Ascending aorta (tissue), 2 donors: ENCODE measurements at regions not wholly inside any gene's neighbourhood (a gene's known extent, or its start where the extent isn't known, plus 50 kb on each side); places are given as distances from the start of the nearest gene placed in this dataset.

ENCODE experiments used
- DNase-seq, 2 donors: peaks; one replicate each; pipeline ENCODE4 v3.0.0-alpha.2; 2019; ENCODE audit warnings: low spot score in 2 of 2
- H3K27ac ChIP-seq, 2 donors: fragments of 200-600 bp; sonication (generic); one replicate each; pipeline ENCODE4 v1.5.1; 2016 to 2017; ENCODE audit warnings: mild to moderate bottlenecking in 1 of 2
- H3K27me3 ChIP-seq: fragments of 200-600 bp; sonication (generic); one replicate; pipeline ENCODE4 v1.5.1; 2017
- H3K36me3 ChIP-seq, 2 donors: fragments of 200-600 bp; sonication (generic); one replicate each; pipeline ENCODE4 v1.5.1; 2016
- H3K4me1 ChIP-seq, 2 donors: fragments of 200-600 bp; sonication (generic); one replicate each; pipeline ENCODE4 v1.5.1; 2016 to 2017; ENCODE audit warnings: mild to moderate bottlenecking in 1 of 2
- H3K4me3 ChIP-seq, 2 donors: fragments of 200-600 bp; sonication (generic); one replicate each; pipeline ENCODE4 v1.5.1; 2016 to 2017; ENCODE audit warnings: mild to moderate bottlenecking in 1 of 2
- H3K9me3 ChIP-seq, 2 donors: fragments of 200-600 bp; sonication (generic); one replicate each; pipeline ENCODE4 v1.5.1; 2016
- CTCF ChIP-seq, 3 experiments: fragments of 200-600 bp in 2 of 3; fragments of 450-650 bp in 1 of 3; sonication (generic) in 2 of 3; IDR thresholded peaks; one replicate each; pipeline ENCODE4 v1.5.1; 2016 to 2019; ENCODE audit warnings: antibody characterized with exemption in 3 of 3, mild to moderate bottlenecking in 1 of 3, moderate library complexity in 1 of 3
- intact Hi-C: fragments of 100-400 bp; cut with DNase I; formaldehyde crosslinking; loops from one replicate; pipeline ENCODE4 v1.15.1; 2023

- Histone ChIP-seq H3K27ac (no peak overlapping the region), H3K36me3 (peaks cover 0 to 2% of the 10 kb centered on the region in 2 donors), H3K9me3 (peaks cover 0 to 6% of the 10 kb centered on the region in 2 donors), H3K4me1 (no peaks in the 10 kb centered on the region), H3K27me3 (no peaks in the 10 kb centered on the region), H3K4me3 (no peak overlapping the region)
- DNase-seq, result peak in 1 of 2 donors; percentile 28
- intact Hi-C loops, result no loop called here
- TF ChIP-seq CTCF (IDR thresholded peaks at IDR 0.05), result no peak
Observed at GRCh38 chr16:86693033-86693432, 114.7 kb downstream of the FOXL1 start.

- H3K4me1 ChIP-seq, result no peaks in the 10 kb centered on the region
- no peak for TF ChIP-seq CTCF (IDR thresholded peaks at IDR 0.05)
- peaks cover 0 to 2% of the 10 kb centered on the region in 2 donors for H3K36me3 ChIP-seq
- intact Hi-C loops, result no loop called here
- H3K9me3 ChIP-seq, result no peaks in the 10 kb centered on the region
- no peaks in the 10 kb centered on the region for H3K27me3 ChIP-seq
- peak in 1 of 2 donors; percentile 28 for DNase-seq
- H3K4me3 ChIP-seq, result no peak overlapping the region
- peak overlapping the region in 1 of 2 donors; percentile 16 for H3K27ac ChIP-seq
Observed at GRCh38 chr16:86697715-86698114, 119.4 kb downstream of the FOXL1 start.

- intact Hi-C loops, result no loop called here
- Histone ChIP-seq H3K27ac (no peak overlapping the region), H3K4me3 (no peak overlapping the region), H3K4me1 (no peaks in the 10 kb centered on the region), H3K36me3 (no peaks in the 10 kb centered on the region), H3K27me3 (no peaks in the 10 kb centered on the region), H3K9me3 (no peaks in the 10 kb centered on the region)
- TF ChIP-seq CTCF (IDR thresholded peaks at IDR 0.05), result no peak
- peak in 1 of 2 donors; percentile 57 for DNase-seq
Observed at GRCh38 chr16:86700046-86700945, 121.9 kb downstream of the FOXL1 start.

- no peak for TF ChIP-seq CTCF (IDR thresholded peaks at IDR 0.05)
- peak in 1 of 2 donors; percentile 49 for DNase-seq
- no peak overlapping the region for H3K4me3 ChIP-seq
- H3K36me3 ChIP-seq, result no peaks in the 10 kb centered on the region
- no peaks in the 10 kb centered on the region for H3K9me3 ChIP-seq
- no peaks in the 10 kb centered on the region for H3K27me3 ChIP-seq
- no peaks in the 10 kb centered on the region for H3K4me1 ChIP-seq
- intact Hi-C loops, result no loop called here
- H3K27ac ChIP-seq, result no peak overlapping the region
Observed at GRCh38 chr16:86701286-86701975, 123.1 kb downstream of the FOXL1 start.

GRCh38 chr16:86702824-86703588, 124.7 kb downstream of the FOXL1 start:
- intact Hi-C loops, result no loop called here
- TF ChIP-seq CTCF (IDR thresholded peaks at IDR 0.05), result no peak

More at GRCh38 chr16:86702824-86703588, 124.7 kb downstream of the FOXL1 start:
- Histone ChIP-seq H3K4me3 (no peak overlapping the region), H3K36me3 (no peaks in the 10 kb centered on the region), H3K4me1 (no peaks in the 10 kb centered on the region), H3K9me3 (no peaks in the 10 kb centered on the region), H3K27me3 (no peaks in the 10 kb centered on the region), H3K27ac (no peak overlapping the region)
- peak in 1 of 2 donors; percentile 9 for DNase-seq
